Activated T-cell treated with anti-CD3 and anti-CD28 coated beads, Interleukin-2, amount 50 U/mL, for 4 hours (primary cell): ENCODE measurements at regions not wholly inside any gene's neighbourhood (a gene's known extent, or its start where the extent isn't known, plus 50 kb on each side); places are given as distances from the start of the nearest gene placed in this dataset.

Experiments
- ATAC-seq, 2 donors: fragments of 200-7000 bp; cut with Tn5 transposase; one replicate each; pipeline ENCODE4 v1.10.0; 2021
- DNase-seq: peaks from one replicate; pipeline ENCODE4 v3.0.0-alpha.2; 2020
- H3K27me3 Mint-ChIP-seq: one replicate; pipeline ENCODE4 v1.8.0; 2021; ENCODE audit warnings: low read depth, mixed read lengths
- H3K36me3 Mint-ChIP-seq: one replicate; pipeline ENCODE4 v1.8.0; 2022; ENCODE audit warnings: mixed read lengths; ENCODE audit not compliant: insufficient read depth
- H3K4me1 Mint-ChIP-seq: one replicate; pipeline ENCODE4 v1.8.0; 2021; ENCODE audit warnings: low read depth, mixed read lengths
- H3K4me3 Mint-ChIP-seq: one replicate; pipeline ENCODE4 v1.8.0; 2021; ENCODE audit warnings: mild to moderate bottlenecking, moderate library complexity, mixed read lengths
- H3K9me3 Mint-ChIP-seq: one replicate; pipeline ENCODE4 v1.8.0; 2021; ENCODE audit warnings: mixed read lengths

DNA sequence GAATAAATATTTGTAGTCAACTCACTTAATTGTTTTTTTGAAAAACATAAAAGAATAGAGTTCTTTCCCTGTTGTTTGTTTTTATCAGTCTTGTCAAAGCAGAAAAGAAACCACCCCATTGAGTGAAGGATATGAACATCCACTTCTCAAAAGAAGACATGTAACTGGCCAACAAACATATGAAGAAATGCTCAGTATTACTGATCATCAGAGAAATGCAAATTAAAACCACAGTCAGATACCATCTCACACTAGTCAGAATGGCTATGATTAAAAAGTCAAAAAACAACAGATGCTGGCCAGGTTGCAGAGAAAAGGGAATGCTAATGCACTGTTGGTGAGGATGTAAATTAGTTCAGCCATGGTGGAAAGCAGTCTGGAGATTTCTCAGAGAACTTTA is 326.1 kb upstream of the EMCN start:
- Mint-ChIP-seq H3K4me1 (no peaks in the 10 kb centered on the region), H3K4me3 (no peak overlapping the region), H3K9me3 (no peaks in the 10 kb centered on the region), H3K36me3 (no peaks in the 10 kb centered on the region), H3K27me3 (peaks cover 2% of the 10 kb centered on the region)
- DNase-seq, result no peak
- no peak for ATAC-seq

DNA sequence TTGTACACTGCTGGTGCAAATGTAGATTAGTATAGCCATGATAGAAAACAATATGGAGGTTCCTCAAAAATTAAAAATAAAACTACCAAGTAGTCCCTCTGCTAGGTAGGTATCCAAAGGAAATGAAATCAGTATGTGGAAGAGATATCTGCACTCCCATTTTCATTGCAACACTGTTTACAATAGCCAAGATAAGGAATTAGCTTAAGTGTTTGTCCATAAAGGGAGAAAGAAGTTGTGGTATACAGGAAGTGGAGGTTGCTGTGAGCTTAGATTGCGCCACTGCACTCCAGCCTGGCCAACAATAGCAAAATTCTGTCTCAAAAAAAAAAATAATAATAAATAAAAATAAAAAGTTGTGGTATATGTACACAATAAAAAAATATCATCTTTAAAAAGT is 325.0 kb upstream of the EMCN start:
- DNase-seq (no peak), ATAC-seq (no peak)
- Mint-ChIP-seq H3K4me3 (no peak overlapping the region), H3K9me3 (no peaks in the 10 kb centered on the region), H3K27me3 (peaks cover 2% of the 10 kb centered on the region), H3K4me1 (no peaks in the 10 kb centered on the region), H3K36me3 (no peaks in the 10 kb centered on the region)

DNA sequence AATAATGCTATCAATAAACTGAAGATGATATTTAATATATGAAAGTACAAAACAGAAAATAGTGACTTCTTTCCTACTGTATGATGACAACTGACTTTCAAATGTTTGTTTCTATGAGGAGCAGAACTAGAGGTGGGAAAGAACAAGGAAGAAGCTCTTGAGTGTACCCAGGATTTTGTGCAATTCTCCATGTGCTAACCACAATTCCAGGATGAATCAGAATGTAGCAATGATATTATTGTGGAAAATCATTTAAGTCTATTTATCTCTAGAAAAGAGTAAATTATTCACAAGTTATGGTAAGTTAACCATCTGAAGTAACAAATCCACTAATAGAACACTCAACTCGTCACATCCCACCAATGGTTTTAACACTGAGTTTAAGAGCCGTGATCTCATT is 324.1 kb upstream of the EMCN start:
- Mint-ChIP-seq H3K4me3 (no peak overlapping the region), H3K9me3 (no peaks in the 10 kb centered on the region), H3K4me1 (no peaks in the 10 kb centered on the region), H3K36me3 (no peaks in the 10 kb centered on the region), H3K27me3 (peaks cover 2% of the 10 kb centered on the region)
- DNase-seq (no peak), ATAC-seq (no peak)

DNA sequence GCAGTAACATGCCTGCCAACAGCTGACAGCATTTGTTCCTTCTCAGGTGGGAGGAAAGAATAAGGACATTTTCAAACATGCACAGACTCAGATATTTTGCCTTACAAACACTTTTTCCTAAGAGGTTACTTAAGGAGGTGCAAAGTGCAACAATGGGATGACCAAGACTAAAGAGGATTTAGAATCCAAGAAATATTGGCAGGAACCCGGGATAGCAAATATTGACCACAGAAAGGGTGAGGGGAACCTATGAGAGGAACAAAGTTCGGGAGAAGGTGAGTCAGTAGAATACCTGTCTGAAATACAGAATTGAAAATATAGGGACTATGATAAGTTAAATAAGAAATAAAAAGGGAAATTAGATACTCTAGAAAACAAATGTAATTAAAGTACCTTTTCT is 321.9 kb upstream of the EMCN start:
- Mint-ChIP-seq H3K36me3 (no peaks in the 10 kb centered on the region), H3K4me3 (no peak overlapping the region), H3K27me3 (peaks cover 2% of the 10 kb centered on the region), H3K9me3 (no peaks in the 10 kb centered on the region), H3K4me1 (no peaks in the 10 kb centered on the region)
- no peak for DNase-seq
- ATAC-seq, result no peak

DNA sequence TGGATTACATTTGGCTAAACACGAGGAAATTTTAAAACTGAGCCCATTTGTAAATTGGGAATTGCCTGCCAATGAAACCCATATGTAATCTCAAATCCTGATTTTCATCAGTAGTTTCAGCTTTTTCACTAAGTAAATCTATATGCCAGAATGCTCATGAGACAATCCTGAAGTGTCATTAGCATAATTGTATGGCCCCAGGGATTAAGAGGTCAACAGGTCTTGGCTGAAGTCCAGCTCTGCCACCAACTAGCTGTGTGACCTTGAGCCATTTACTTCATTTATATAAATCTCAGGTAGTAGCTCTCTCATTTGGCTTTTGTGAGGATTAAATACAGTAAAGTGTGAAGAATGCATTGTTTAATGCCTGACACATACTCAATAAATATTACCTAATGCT is 320.5 kb upstream of the EMCN start:
- H3K9me3 Mint-ChIP-seq, result no peaks in the 10 kb centered on the region
- ATAC-seq (no peak), DNase-seq (no peak)
- no peaks in the 10 kb centered on the region for H3K36me3 Mint-ChIP-seq
- H3K27me3 Mint-ChIP-seq, result peaks cover 2% of the 10 kb centered on the region
- H3K4me1 Mint-ChIP-seq, result no peaks in the 10 kb centered on the region
- no peak overlapping the region for H3K4me3 Mint-ChIP-seq

DNA sequence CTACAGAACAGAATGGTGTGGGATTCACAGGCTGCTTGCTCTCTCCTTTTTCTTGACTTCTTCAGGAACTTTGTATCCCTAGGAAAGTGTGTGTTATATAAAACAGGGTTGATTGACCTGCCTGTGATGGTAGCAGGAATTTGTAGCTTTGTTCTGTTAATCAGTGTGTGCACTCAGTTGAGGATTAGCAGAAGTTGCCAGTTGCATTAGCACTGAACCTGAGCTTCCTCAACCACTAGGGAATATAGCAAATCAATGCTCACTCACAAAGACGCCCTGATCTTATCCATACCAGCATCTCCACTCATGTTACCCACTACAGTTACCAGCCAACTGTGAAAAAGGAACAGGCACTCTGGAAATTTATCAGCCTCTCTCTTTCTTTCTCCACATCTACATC is 319.1 kb upstream of the EMCN start:
- H3K4me3 Mint-ChIP-seq, result no peak overlapping the region
- no peaks in the 10 kb centered on the region for H3K36me3 Mint-ChIP-seq
- ATAC-seq (no peak), DNase-seq (no peak)
- H3K4me1 Mint-ChIP-seq, result no peaks in the 10 kb centered on the region
- H3K27me3 Mint-ChIP-seq, result peaks cover 2% of the 10 kb centered on the region
- no peaks in the 10 kb centered on the region for H3K9me3 Mint-ChIP-seq

DNA sequence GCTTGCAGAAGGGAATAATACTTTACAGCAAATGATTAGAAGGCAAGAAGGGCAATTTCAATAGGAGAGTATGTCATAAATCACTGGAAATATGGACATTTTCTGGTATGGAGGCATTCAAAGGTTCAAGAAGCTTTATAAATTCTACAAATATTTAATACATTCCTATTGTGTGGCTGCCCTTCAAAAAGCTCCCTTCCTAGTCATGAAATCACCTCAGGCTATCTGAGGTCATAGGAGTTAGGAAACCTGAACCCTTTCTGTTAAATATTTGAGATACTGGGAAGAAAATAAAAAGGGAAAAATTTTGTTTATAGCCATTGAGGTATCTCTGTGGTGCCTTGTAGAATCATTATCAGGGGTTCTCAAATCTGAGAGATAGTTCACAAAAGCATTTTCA is 316.8 kb upstream of the EMCN start:
- Mint-ChIP-seq H3K9me3 (peaks cover 9% of the 10 kb centered on the region), H3K4me1 (no peaks in the 10 kb centered on the region), H3K27me3 (peaks cover under 1% of the 10 kb centered on the region), H3K4me3 (no peak overlapping the region), H3K36me3 (no peaks in the 10 kb centered on the region)
- ATAC-seq, result no peak
- no peak for DNase-seq

DNA sequence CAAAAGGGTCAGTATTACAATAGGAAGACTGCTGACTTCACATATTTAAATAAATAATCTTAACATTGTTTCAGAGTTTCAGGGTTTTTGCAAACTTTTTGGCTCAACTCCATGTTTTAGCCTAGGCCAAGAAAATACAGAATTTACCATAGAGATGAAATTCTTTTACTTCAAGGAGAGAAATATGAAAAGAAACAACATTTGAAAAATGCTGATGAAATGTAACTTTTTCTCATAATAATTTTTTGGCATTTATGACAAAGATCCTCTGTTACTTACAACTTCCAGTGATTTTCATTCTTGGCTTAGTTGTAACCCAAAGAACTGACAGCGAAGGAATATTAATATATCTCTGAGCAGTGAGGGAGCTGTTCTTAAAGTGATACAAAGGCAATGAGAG is 316.1 kb upstream of the EMCN start:
- Mint-ChIP-seq H3K36me3 (no peaks in the 10 kb centered on the region), H3K9me3 (peaks cover 10% of the 10 kb centered on the region), H3K4me1 (no peaks in the 10 kb centered on the region), H3K27me3 (no peaks in the 10 kb centered on the region), H3K4me3 (no peak overlapping the region)
- ATAC-seq, result no peak
- no peak for DNase-seq

DNA sequence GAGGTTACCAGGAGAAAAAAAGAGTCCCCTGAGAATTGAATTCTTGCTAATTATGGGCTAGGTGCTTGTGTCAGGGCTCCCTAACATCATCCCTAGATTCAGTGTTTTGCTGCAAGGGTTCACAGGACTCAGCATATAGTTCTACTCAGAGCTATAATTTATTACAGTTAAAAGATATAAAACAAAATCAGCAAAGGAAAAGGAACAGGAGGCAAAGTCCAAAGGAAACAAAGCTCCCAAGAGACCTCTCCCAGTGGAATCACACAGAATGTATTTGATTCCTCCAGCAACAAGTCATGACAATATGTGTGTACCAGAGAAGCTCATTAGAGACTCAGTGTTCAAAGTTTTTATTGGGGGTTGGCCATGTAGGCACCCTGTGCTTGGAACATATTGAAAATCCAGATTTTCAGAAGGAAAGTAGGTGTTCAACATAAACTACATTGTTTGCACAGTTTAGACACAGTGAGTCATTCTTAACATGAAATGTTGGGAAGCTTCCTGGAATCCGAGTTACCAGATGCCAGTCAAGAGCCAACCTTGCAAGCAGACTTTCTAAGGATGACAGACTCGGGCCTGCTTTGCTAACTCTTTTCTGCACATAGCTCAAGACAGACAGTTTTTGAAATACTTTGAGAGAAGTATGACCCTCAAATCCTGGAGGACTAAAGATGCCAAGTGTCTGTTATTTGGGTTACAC is 311.3 kb upstream of the EMCN start:
- H3K27me3 Mint-ChIP-seq, result peaks cover 2% of the 10 kb centered on the region
- ATAC-seq, result no peak
- H3K36me3 Mint-ChIP-seq, result no peaks in the 10 kb centered on the region
- H3K4me3 Mint-ChIP-seq, result no peak overlapping the region
- DNase-seq, result no peak
- H3K4me1 Mint-ChIP-seq, result no peaks in the 10 kb centered on the region
- H3K9me3 Mint-ChIP-seq, result peaks cover 16% of the 10 kb centered on the region

DNA sequence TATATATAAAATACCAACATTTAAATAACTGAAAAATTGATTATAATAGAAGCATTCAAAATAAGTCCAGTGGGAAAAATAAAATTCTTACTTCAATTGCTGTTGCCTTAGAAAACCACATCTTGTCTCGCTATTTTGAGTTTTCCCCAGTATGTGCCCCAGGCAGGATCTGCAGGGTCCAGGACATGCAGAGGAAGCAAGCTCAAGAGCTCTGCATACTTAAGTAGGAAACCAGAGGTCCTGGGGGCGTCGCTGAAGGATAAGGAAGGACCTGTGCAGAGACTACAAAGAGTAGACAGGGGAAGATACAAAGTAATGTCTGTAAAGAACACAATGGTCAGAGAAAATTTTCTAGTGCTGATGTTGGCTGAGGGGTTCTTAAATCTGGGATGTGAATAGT is 310.5 kb upstream of the EMCN start:
- ATAC-seq (no peak), DNase-seq (no peak)
- peaks cover 2% of the 10 kb centered on the region for H3K27me3 Mint-ChIP-seq
- no peaks in the 10 kb centered on the region for H3K36me3 Mint-ChIP-seq
- no peaks in the 10 kb centered on the region for H3K4me1 Mint-ChIP-seq
- peaks cover 16% of the 10 kb centered on the region for H3K9me3 Mint-ChIP-seq
- no peak overlapping the region for H3K4me3 Mint-ChIP-seq

DNA sequence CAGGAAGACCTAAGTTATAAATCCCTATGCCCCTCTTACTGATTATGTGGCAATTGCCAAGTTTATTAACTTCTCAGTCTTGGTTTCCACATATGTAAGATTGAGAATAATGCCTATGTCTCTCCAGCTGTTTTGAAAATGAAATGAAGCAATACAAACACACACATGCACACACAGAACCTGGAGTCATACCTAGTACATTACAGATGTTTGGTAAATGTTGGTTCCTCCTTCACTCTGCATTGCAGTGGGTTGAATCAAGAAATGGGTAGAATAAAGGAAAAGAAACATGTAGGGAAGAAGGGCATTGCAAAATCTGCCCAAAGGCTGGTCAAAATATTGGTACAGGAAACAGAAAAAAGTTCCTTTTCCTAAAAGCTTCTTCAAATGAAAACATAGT is 309.9 kb upstream of the EMCN start:
- Mint-ChIP-seq H3K9me3 (peaks cover 16% of the 10 kb centered on the region), H3K36me3 (no peaks in the 10 kb centered on the region), H3K27me3 (peaks cover 2% of the 10 kb centered on the region), H3K4me3 (no peak overlapping the region), H3K4me1 (no peaks in the 10 kb centered on the region)
- DNase-seq (no peak), ATAC-seq (no peak)

DNA sequence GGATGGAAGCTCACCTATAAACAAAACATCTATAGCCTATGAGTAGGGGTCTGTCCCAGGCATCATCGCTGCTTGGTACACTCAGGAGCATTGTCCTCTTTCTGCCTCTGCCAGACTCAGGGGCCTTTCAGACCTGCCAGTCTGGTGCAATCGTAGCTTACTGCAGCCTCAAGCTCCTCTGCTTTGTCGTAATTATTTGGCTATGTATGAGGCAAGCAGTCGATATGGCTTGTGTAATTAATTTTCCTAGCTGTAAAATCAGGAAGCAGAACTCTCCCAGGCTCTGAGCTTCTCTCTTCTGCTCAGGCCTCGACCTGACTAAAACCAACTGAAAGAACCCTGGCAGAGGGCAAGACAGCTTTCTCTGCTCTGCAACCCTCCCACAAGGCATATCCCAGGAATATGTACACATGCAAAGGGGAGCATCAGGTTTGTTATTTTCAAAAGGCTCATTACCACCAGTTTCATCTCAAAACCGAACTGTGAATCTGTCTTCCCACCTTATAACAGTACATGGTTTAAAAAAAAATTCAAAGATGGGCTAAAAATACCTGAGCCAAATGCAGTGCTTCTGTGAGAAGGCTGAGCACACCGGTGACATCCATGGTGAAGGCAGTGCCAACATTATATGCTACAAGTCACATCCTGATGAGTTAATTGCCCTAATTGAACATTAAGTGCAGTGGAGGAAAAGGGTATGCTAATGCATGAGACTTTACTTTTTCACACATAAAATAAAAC is 309.2 kb upstream of the EMCN start:
- H3K27me3 Mint-ChIP-seq, result peaks cover 3% of the 10 kb centered on the region
- peaks cover 16% of the 10 kb centered on the region for H3K9me3 Mint-ChIP-seq
- ATAC-seq, result no peak
- H3K4me3 Mint-ChIP-seq, result no peak overlapping the region
- H3K36me3 Mint-ChIP-seq, result no peaks in the 10 kb centered on the region
- no peak for DNase-seq
- no peaks in the 10 kb centered on the region for H3K4me1 Mint-ChIP-seq

DNA sequence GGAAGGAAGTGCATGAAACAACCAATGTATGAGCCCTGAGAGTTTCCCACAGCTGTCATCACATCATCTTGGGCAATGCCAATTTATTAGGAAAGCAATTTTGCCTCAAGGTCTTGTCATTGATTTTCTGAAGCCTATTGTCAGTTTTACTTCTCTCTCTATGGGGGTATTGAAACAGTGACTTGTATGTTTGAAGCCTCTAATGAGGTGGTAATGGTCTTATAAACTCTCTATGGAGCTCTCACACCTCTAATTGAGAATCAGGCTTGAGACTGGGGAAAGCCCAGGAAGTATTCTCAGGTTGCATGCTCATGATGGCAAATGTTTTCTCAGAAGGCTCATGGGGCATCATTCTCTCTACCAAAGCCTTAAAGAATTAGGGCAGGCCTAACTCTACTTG is 308.2 kb upstream of the EMCN start:
- no peak for DNase-seq
- H3K4me1 Mint-ChIP-seq, result no peaks in the 10 kb centered on the region
- peaks cover 3% of the 10 kb centered on the region for H3K27me3 Mint-ChIP-seq

DNA sequence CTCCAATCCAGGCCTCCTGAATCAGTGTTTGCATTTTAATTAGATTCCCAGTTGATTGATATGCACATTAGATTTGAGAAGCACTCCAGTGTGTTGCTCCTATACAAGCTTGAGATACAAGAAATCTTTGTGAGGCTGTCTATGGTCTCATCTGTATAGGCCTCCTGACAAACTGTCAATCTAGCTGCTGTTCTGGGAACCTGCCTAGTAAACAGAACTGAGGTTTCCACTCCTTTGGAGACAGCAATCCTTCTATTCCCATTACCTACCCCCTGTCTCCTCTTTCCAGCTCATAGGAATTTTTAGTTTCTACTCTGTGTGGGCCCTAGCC is 306.1 kb upstream of the EMCN start:
- H3K27me3 Mint-ChIP-seq, result peaks cover 3% of the 10 kb centered on the region
- H3K4me3 Mint-ChIP-seq, result no peak overlapping the region
- H3K36me3 Mint-ChIP-seq, result no peaks in the 10 kb centered on the region
- DNase-seq (no peak), ATAC-seq (no peak)
- H3K4me1 Mint-ChIP-seq, result no peaks in the 10 kb centered on the region
- H3K9me3 Mint-ChIP-seq, result peaks cover 6% of the 10 kb centered on the region

More for the DNA sequence above, 308.2 kb upstream of the EMCN start:
- no peaks in the 10 kb centered on the region for H3K36me3 Mint-ChIP-seq
- H3K4me3 Mint-ChIP-seq, result no peak overlapping the region
- ATAC-seq, result no peak
- H3K9me3 Mint-ChIP-seq, result peaks cover 16% of the 10 kb centered on the region
